Loucy (cell line): ENCODE measurements at regions not wholly inside any gene's neighbourhood (a gene's known extent, or its start where the extent isn't known, plus 50 kb on each side); places are given as distances from the start of the nearest gene placed in this dataset.

Experiments
- H2AFZ ChIP-seq: fragments of 200-600 bp; sonication (generic); 2 replicates; pipeline ENCODE4 v1.6.0; 2016; ENCODE audit warnings: antibody characterized with exemption, mild to moderate bottlenecking, low read length, moderate library complexity
- H3F3A ChIP-seq: fragments of 200-600 bp; 2 replicates; pipeline ENCODE4 v1.6.0; 2016; ENCODE audit warnings: antibody characterized with exemption, low read depth, mild to moderate bottlenecking
- H3K27me3 ChIP-seq: fragments of 200-600 bp; sonication (generic); 2 replicates; pipeline ENCODE4 v1.6.1; 2014; ENCODE audit warnings: low read length, mild to moderate bottlenecking; ENCODE audit not compliant: insufficient read depth, poor library complexity, severe bottlenecking
- H3K36me3 ChIP-seq: fragments of 200-600 bp; sonication (generic); 2 replicates; pipeline ENCODE4 v1.6.1; 2016; ENCODE audit warnings: low read length; ENCODE audit not compliant: insufficient read depth
- H3K4me1 ChIP-seq: fragments of 200-600 bp; sonication (generic); 2 replicates; pipeline ENCODE4 v1.5.1; 2014; ENCODE audit warnings: low read length, mild to moderate bottlenecking; ENCODE audit not compliant: insufficient read depth, poor library complexity, severe bottlenecking
- H3K4me2 ChIP-seq: fragments of 200-600 bp; sonication (generic); 2 replicates; pipeline ENCODE4 v1.6.0; 2014; ENCODE audit warnings: antibody characterized with exemption, low read length, low read depth, mild to moderate bottlenecking; ENCODE audit not compliant: poor library complexity, severe bottlenecking
- H3K4me3 ChIP-seq: fragments of 200-600 bp; sonication (generic); 2 replicates; pipeline ENCODE4 v1.5.1; 2014; ENCODE audit warnings: low read length, mild to moderate bottlenecking, mixed read lengths; ENCODE audit not compliant: poor library complexity, severe bottlenecking
- H3K79me2 ChIP-seq: fragments of 200-600 bp; sonication (generic); 2 replicates; pipeline ENCODE4 v1.6.1; 2014; ENCODE audit warnings: low read length; ENCODE audit not compliant: insufficient read depth
- H3K9ac ChIP-seq: fragments of 200-600 bp; sonication (generic); 2 replicates; pipeline ENCODE4 v1.6.0; 2014; ENCODE audit warnings: mild to moderate bottlenecking, low read depth, low read length, moderate library complexity; ENCODE audit not compliant: poor library complexity, severe bottlenecking
- H3K9me2 ChIP-seq: fragments of 200-600 bp; sonication (generic); replicated peaks from 2 replicates; pipeline ENCODE4 v1.6.1; 2016; ENCODE audit warnings: low read depth, low read length, mixed read lengths
- H3K9me3 ChIP-seq: fragments of 200-600 bp; sonication (generic); 2 replicates; pipeline ENCODE4 v1.6.1; 2014; ENCODE audit warnings: mild to moderate bottlenecking, antibody characterized with exemption, low read length, low read depth; ENCODE audit not compliant: insufficient read depth
- H4K20me1 ChIP-seq: fragments of 200-600 bp; sonication (generic); 2 replicates; pipeline ENCODE4 v1.6.0; 2014; ENCODE audit warnings: antibody characterized with exemption, low read length, mild to moderate bottlenecking; ENCODE audit not compliant: insufficient read depth, poor library complexity, severe bottlenecking
- EZH2phosphoT487 ChIP-seq: fragments of 200-600 bp; IDR thresholded peaks from 2 replicates; pipeline ENCODE4 v1.6.1; 2018; ENCODE audit warnings: antibody characterized with exemption, mild to moderate bottlenecking, moderate library complexity, borderline replicate concordance
- TF ChIP-seq, protein P1 (sequence below): fragments of 200-600 bp; sonication (generic); conservative IDR thresholded peaks from 2 replicates; pipeline ENCODE4 v1.5.1; 2014; ENCODE audit warnings: mild to moderate bottlenecking, antibody characterized with exemption, low read length

DNA sequence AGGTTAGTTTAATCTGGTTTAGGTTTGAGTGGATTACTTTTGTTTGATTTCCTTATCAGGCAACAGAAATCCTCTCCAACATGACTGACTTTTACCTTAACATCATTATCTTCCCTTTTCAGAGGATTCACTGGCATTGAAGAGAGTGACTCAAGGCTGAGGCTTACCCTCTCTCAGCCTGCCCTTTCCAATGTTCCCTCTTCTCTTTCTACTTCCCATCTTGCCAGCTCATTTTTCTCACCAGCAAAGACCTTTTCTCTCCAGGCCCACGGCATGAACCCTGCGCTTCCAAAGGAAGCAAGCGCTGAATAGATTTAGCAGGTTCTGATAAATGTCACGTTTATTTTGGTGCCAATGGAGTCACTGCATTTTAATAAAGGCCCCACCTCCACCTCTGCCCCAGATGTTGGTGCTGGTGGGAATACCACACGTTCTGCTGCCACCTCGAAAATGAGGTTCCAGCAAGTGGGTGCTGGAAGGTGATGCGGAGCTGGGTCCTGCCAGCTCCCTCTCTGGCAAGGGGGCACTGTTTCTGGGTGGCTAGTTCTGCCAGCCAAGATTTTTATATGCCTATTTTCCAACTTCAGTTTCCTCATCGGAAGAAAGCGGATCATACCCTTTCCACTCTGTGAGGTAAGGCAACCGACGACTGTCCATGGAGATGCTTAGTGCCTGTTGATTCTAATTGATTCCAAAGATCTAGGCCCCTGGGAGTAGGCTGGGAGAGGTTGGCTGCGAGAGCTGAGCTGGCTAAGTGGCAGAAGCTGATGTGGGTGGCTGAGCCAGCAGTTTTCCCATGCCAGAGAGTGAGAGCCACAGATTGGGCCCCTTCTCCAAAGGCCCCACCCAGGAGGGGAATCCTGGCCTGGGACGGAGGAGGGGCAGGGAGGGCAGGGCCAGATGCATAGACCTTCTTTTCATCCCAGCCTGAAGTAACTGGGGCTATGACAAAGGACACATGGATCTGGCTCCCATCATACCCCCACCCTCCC lies 87.7 kb upstream of the MAFB start:
- Histone ChIP-seq H4K20me1 (no peaks in the 10 kb centered on the region), H2AFZ (no peak overlapping the region), H3K9ac (no peak overlapping the region), H3K4me2 (no peak overlapping the region), H3K4me3 (no peak overlapping the region), H3K4me1 (no peaks in the 10 kb centered on the region), H3K27me3 (no peaks in the 10 kb centered on the region), H3F3A (no peaks in the 10 kb centered on the region), H3K9me3 (no peaks in the 10 kb centered on the region), H3K79me2 (no peaks in the 10 kb centered on the region), H3K9me2 (no peaks in the 10 kb centered on the region), H3K36me3 (no peaks in the 10 kb centered on the region)
- TF ChIP-seq, protein P1, sequence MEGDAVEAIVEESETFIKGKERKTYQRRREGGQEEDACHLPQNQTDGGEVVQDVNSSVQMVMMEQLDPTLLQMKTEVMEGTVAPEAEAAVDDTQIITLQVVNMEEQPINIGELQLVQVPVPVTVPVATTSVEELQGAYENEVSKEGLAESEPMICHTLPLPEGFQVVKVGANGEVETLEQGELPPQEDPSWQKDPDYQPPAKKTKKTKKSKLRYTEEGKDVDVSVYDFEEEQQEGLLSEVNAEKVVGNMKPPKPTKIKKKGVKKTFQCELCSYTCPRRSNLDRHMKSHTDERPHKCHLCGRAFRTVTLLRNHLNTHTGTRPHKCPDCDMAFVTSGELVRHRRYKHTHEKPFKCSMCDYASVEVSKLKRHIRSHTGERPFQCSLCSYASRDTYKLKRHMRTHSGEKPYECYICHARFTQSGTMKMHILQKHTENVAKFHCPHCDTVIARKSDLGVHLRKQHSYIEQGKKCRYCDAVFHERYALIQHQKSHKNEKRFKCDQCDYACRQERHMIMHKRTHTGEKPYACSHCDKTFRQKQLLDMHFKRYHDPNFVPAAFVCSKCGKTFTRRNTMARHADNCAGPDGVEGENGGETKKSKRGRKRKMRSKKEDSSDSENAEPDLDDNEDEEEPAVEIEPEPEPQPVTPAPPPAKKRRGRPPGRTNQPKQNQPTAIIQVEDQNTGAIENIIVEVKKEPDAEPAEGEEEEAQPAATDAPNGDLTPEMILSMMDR, result no peak
- no peak for TF ChIP-seq EZH2phosphoT487

- H3K9me2 ChIP-seq, result no peaks in the 10 kb centered on the region
- H4K20me1 ChIP-seq, result no peaks in the 10 kb centered on the region
- TF ChIP-seq, protein P1, result no peak
- TF ChIP-seq EZH2phosphoT487, result no peak
- H3K4me3 ChIP-seq, result no peak overlapping the region
- no peaks in the 10 kb centered on the region for H3K36me3 ChIP-seq
- H3K79me2 ChIP-seq, result no peaks in the 10 kb centered on the region
- no peak overlapping the region for H3K4me2 ChIP-seq
- H3K9ac ChIP-seq, result no peak overlapping the region
- H3K27me3 ChIP-seq, result no peaks in the 10 kb centered on the region
- H3F3A ChIP-seq, result no peaks in the 10 kb centered on the region
- no peaks in the 10 kb centered on the region for H3K9me3 ChIP-seq
- no peaks in the 10 kb centered on the region for H3K4me1 ChIP-seq
- H2AFZ ChIP-seq, result no peak overlapping the region
These were observed 88.6 kb upstream of the MAFB start for GRCh38 chr20:40777653-40778052.

GRCh38 chr20:40778894-40779496 lies 90.0 kb upstream of the MAFB start:
- H3K79me2 ChIP-seq, result no peaks in the 10 kb centered on the region
- H2AFZ ChIP-seq, result no peak overlapping the region
- H3K27me3 ChIP-seq, result no peaks in the 10 kb centered on the region
- no peak overlapping the region for H3K4me2 ChIP-seq
- no peaks in the 10 kb centered on the region for H3K9me2 ChIP-seq
- no peaks in the 10 kb centered on the region for H3K4me1 ChIP-seq
- H3K4me3 ChIP-seq, result no peak overlapping the region
- no peaks in the 10 kb centered on the region for H3K36me3 ChIP-seq
- H4K20me1 ChIP-seq, result no peaks in the 10 kb centered on the region
- H3F3A ChIP-seq, result no peaks in the 10 kb centered on the region
- TF ChIP-seq, protein P1, result no peak
- TF ChIP-seq EZH2phosphoT487, result no peak
- H3K9ac ChIP-seq, result no peak overlapping the region
- H3K9me3 ChIP-seq, result no peaks in the 10 kb centered on the region
